Adrenal gland (tissue), 9 donors: ENCODE measurements at regions not wholly inside any gene's neighbourhood (a gene's known extent, or its start where the extent isn't known, plus 50 kb on each side); places are given as distances from the start of the nearest gene placed in this dataset.
A peak's percentile ranks its signal among the peaks of the same experiment; 100 is the strongest.

Experiments used
- DNase-seq, 7 donors: peaks; one replicate each; pipeline ENCODE4 v3.0.0-alpha.2; 2019 to 2020
- H3K27ac ChIP-seq, 5 donors: fragments of 200-600 bp; sonication (generic) in 4 of 5; 1 replicate in 3 of 5; 2 replicates in 2 of 5; pipeline versions ENCODE4 v1.5.1 to v1.8.0; 2016 to 2020; ENCODE audit warnings: mild to moderate bottlenecking in 1 of 5
- H3K27me3 ChIP-seq: fragments of 200-600 bp; 2 replicates; pipeline ENCODE4 v1.8.0; 2021
- H3K36me3 ChIP-seq, 2 donors: fragments of 200-600 bp; replicated peaks in 1 of 2; 1 replicate in 1 of 2; 2 replicates in 1 of 2; pipeline versions ENCODE4 v1.5.1 to v1.8.0; 2018 to 2022
- H3K4me1 ChIP-seq, 2 donors: fragments of 200-600 bp; replicated peaks in 1 of 2; 1 replicate in 1 of 2; 2 replicates in 1 of 2; pipeline versions ENCODE4 v1.5.1 to v1.8.0; 2018 to 2021
- H3K4me3 ChIP-seq, 4 donors: fragments of 200-600 bp; sonication (generic) in 3 of 4; one replicate each; pipeline ENCODE4 v1.5.1; 2016 to 2018
- H3K9me3 ChIP-seq, 3 donors: fragments of 200-600 bp; sonication (generic) in 1 of 3; replicated peaks in 1 of 3; 1 replicate in 2 of 3; 2 replicates in 1 of 3; pipeline versions ENCODE4 v1.5.1 to v1.8.0; 2016 to 2021
- POLR2A ChIP-seq, 2 donors: fragments of 450-650 bp; IDR thresholded peaks; one replicate each; pipeline ENCODE4 v1.6.1; 2017; ENCODE audit warnings: antibody characterized with exemption in 2 of 2, mild to moderate bottlenecking in 2 of 2, moderate library complexity in 1 of 2
- WGBS, 4 donors: extraction: QIAGEN DNeasy Blood & Tissue Kit in 2 of 4; methylation state at CpG; one replicate each; pipeline versions ENCODE4 v1.1.5 to v1.1.7; 2013 to 2017; 5-methylcytosine and 5-hydroxymethylcytosine counted together
- intact Hi-C, 2 donors: fragments of 100-400 bp; cut with DNase I; formaldehyde crosslinking; loops; one replicate each; pipeline versions ENCODE4 v1.14.1 to v1.15.0; 2022 to 2023
- TF ChIP-seq, protein P1 (sequence below), 6 experiments: fragments of 450-650 bp in 4 of 6; fragments of 200-600 bp in 2 of 6; sonication (generic) in 1 of 6; IDR thresholded peaks; 1 replicate in 5 of 6; 2 replicates in 1 of 6; pipeline versions ENCODE4 v1.5.1 to v1.8.0; 2016 to 2021; ENCODE audit warnings: antibody characterized with exemption in 6 of 6, mild to moderate bottlenecking in 2 of 6, moderate library complexity in 1 of 6
- donor health status: healthy with polysubstance abuse.
- donor health status: Bipolar disorder and iron deficiency.
- donor health status: DM: yes; HTN: yes; CAD: no.
- donor health status: DM: no; HTN: no; CAD: no.
- donor health status: DM: no; HTN: no; CAD: no.

DNA sequence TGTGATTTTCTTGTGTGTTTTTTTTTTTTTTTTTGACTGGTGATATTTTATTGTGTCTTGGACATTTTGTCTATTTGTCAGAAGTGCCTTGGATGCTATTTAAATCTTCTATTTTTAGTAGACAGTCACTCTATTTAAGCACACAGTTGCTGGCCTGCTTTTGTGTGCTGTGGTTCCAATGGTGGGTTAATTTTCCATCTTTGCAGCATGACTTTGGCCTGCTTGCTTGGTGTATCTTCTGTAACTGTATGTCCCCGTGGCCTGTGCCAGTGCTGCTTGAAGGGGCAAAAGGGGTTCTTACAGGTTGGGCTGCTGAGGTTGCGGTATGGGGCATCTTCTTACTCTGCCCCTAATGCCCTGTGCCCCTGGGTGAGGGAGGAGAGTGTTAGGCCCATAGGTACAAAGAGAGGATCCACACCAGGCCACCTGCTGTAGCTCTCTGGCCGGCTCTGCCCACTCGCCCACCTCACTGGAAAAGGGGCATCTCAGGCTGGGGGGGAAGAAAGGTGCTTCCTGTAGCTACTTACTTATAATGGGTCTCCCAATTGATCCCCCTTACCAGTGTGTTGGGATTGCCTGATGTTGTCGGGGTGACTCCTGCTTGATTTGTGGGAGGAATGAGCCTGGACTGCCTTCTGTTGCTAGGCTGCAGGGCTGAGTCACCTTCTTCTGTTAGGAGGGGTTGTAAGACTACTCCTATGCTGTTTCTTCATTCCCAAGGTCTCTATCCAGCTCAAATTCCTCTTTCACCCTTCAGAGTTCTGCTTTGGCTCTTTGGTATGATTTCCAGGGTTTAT lies 490.0 kb upstream of the HS6ST1 start:
- TF ChIP-seq POLR2A (IDR thresholded peaks at IDR 0.05) = no peak
- TF ChIP-seq, protein P1, sequence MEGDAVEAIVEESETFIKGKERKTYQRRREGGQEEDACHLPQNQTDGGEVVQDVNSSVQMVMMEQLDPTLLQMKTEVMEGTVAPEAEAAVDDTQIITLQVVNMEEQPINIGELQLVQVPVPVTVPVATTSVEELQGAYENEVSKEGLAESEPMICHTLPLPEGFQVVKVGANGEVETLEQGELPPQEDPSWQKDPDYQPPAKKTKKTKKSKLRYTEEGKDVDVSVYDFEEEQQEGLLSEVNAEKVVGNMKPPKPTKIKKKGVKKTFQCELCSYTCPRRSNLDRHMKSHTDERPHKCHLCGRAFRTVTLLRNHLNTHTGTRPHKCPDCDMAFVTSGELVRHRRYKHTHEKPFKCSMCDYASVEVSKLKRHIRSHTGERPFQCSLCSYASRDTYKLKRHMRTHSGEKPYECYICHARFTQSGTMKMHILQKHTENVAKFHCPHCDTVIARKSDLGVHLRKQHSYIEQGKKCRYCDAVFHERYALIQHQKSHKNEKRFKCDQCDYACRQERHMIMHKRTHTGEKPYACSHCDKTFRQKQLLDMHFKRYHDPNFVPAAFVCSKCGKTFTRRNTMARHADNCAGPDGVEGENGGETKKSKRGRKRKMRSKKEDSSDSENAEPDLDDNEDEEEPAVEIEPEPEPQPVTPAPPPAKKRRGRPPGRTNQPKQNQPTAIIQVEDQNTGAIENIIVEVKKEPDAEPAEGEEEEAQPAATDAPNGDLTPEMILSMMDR (IDR thresholded peaks at IDR 0.05) = no peak
- peak; percentile 66 to 87 (median 80) for DNase-seq
- no peaks in the 10 kb centered on the region for H3K9me3 ChIP-seq

DNA sequence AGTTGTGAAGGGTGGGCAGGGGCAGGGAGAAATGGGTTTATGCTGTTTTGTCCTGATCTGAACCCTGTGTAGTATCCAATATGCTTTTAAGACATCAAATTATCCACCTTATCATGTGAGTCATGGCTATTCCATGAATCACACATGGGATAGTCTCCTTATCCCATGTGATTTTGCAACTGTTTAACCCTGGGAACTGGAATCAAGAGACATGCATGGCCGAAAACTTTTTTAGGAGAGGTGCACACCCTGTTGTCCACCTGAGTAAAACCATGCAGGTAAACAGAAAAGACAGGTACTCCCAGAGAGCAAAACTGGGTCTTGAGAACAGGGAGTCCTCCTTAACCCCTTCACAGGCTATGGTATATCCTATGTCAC lies 490.6 kb upstream of the HS6ST1 start:
- Histone ChIP-seq H3K9me3 (no peaks in the 10 kb centered on the region), H3K4me1 (peaks cover 4 to 12% of the 10 kb centered on the region in 2 donors), H3K36me3 (no peaks in the 10 kb centered on the region), H3K4me3 (no peak overlapping the region), H3K27me3 (no peaks in the 10 kb centered on the region), H3K27ac (peak overlapping the region in 2 of 5 donors; percentile 28 to 57)
- intact Hi-C loops = no loop called here
- no peak for DNase-seq
- WGBS, 4 donors = 20 to 49% (median 36%) methylated on average over 1 of the region's 1 CpG
- TF ChIP-seq POLR2A (IDR thresholded peaks at IDR 0.05) = no peak
- TF ChIP-seq, protein P1 (IDR thresholded peaks at IDR 0.05) = no peak

More for the DNA sequence above, 490.0 kb upstream of the HS6ST1 start:
- peaks cover 4 to 12% of the 10 kb centered on the region in 2 donors for H3K4me1 ChIP-seq
- H3K4me3 ChIP-seq = no peak overlapping the region
- intact Hi-C loops = no loop called here
- H3K27ac ChIP-seq = peak overlapping the region in 2 of 5 donors; percentile 28 to 57
- no peaks in the 10 kb centered on the region for H3K27me3 ChIP-seq
- WGBS, 4 donors = 76 to 94% (median 77%) methylated on average over 4 to 5 of the region's 5 CpGs
- H3K36me3 ChIP-seq = no peaks in the 10 kb centered on the region

DNA sequence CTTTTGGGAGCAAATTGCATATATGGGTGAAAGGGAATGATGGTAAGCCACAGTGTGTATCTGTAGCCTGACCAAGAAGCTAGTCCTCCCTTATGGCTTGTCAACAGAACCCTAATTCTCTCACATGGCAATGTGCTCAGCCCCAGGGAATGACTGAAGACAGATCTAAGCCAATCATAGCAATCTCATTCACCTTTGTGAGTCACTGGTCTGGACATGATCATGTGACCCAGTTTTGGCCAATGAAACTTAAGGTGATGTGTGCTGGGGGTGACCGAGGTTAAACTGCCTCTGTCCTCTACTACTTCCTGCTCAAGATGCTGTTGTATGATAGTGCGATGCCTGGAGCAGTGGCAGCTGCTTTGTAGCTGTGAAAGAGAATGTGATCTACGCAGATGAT lies 491.2 kb upstream of the HS6ST1 start:
- intact Hi-C loops = no loop called here
- Histone ChIP-seq H3K9me3 (no peaks in the 10 kb centered on the region), H3K4me3 (no peak overlapping the region), H3K4me1 (peaks cover 4 to 12% of the 10 kb centered on the region in 2 donors), H3K27ac (peak overlapping the region in 1 of 5 donors; percentile 57), H3K27me3 (no peaks in the 10 kb centered on the region), H3K36me3 (no peaks in the 10 kb centered on the region)
- WGBS, 4 donors = 51 to 64% (median 52%) methylated on average over 3 of the region's 3 CpGs
- DNase-seq = no peak
- TF ChIP-seq, protein P1 (IDR thresholded peaks at IDR 0.05) = no peak
- no peak for TF ChIP-seq POLR2A (IDR thresholded peaks at IDR 0.05)

DNA sequence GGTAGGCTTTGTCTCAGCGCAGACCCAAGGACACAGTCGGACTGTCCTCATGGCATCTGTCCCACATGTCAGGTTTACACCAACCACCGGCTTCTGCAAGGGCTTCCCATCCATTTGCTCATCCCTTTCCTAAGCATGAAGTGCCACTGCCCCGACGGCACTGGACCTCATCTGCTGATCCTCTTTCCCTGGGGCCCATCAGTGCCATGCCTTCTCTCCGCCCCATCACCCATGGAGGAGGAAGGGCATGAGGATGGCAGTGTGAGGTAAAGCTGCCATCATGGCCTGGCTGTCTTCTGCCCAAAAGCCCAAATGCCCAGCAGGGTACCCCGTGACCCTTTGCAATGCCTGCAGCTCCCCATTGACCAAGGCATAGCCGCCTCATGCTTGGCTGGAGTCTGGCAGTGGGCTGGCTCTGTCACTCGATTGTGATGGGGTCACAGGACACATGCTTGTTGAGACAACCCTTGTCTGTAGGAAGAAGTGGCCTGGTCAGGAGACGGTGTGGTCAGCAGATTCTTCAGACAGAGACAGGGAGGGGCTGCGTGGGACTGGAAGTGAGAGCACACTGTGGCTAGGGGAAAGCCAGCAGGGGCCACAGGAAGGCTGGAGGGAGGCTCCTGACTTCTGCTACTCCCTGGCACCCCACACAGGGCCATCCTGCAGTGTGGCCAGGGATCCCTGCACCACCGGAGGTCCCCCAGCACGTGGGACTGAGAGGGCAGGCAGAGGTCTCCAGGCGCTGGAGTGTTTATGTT lies 493.7 kb upstream of the HS6ST1 start:
- WGBS, 4 donors = 76 to 91% (median 89%) methylated on average over 8 to 14 of the region's 14 CpGs
- TF ChIP-seq, protein P1 (IDR thresholded peaks at IDR 0.05) = no peak
- no peak for TF ChIP-seq POLR2A (IDR thresholded peaks at IDR 0.05)
- Histone ChIP-seq H3K27ac (no peak overlapping the region), H3K27me3 (no peaks in the 10 kb centered on the region), H3K9me3 (no peaks in the 10 kb centered on the region), H3K4me3 (no peak overlapping the region), H3K36me3 (no peaks in the 10 kb centered on the region), H3K4me1 (peaks cover 4 to 12% of the 10 kb centered on the region in 2 donors)
- peak in 1 of 7 donors; percentile 20 for DNase-seq
- intact Hi-C loops = no loop called here
